Osteoblast (primary cell): ENCODE measurements at regions not wholly inside any gene's neighbourhood (a gene's known extent, or its start where the extent isn't known, plus 50 kb on each side); places are given as distances from the start of the nearest gene placed in this dataset.

ENCODE experiments used
- DNase-seq: peaks from one replicate; pipeline ENCODE4 v3.0.0; 2011; ENCODE audit warnings: low spot score, mixed read lengths; ENCODE audit not compliant: insufficient read length; ENCODE audit errors: missing footprints
- H2AFZ ChIP-seq: 2 replicates; pipeline ENCODE4 v1.6.0; 2011; ENCODE audit warnings: mild to moderate bottlenecking, low read length
- H3K27ac ChIP-seq: 2 replicates; pipeline ENCODE4 v1.5.1; 2011; ENCODE audit warnings: mild to moderate bottlenecking, low read depth, low read length, moderate library complexity
- H3K27me3 ChIP-seq: 2 replicates; pipeline ENCODE4 v1.6.0; 2012; ENCODE audit warnings: mild to moderate bottlenecking, control low read depth, inconsistent platforms, low read length, moderate library complexity; ENCODE audit not compliant: insufficient read depth
- H3K36me3 ChIP-seq: 2 replicates; pipeline ENCODE4 v1.5.1; 2011; ENCODE audit warnings: mild to moderate bottlenecking, low read length, control low read depth, moderate library complexity; ENCODE audit not compliant: insufficient read depth
- H3K4me1 ChIP-seq: 2 replicates; pipeline ENCODE4 v1.5.1; 2011; ENCODE audit warnings: mild to moderate bottlenecking, low read length, control low read depth, moderate library complexity; ENCODE audit not compliant: insufficient read depth
- H3K4me2 ChIP-seq: 2 replicates; pipeline ENCODE4 v1.6.0; 2011; ENCODE audit warnings: mild to moderate bottlenecking, low read length; ENCODE audit not compliant: insufficient read depth
- H3K4me3 ChIP-seq: fragments of 200-600 bp; sonication (generic); 3 replicates; pipeline ENCODE4 v1.5.1; 2012; ENCODE audit warnings: mild to moderate bottlenecking, low read length, inconsistent platforms; ENCODE audit not compliant: insufficient read depth
- H3K79me2 ChIP-seq: 2 replicates; pipeline ENCODE4 v1.6.0; 2012; ENCODE audit warnings: mild to moderate bottlenecking, low read length, control low read depth, inconsistent platforms; ENCODE audit not compliant: insufficient read depth
- H3K9me3 ChIP-seq: 2 replicates; pipeline ENCODE4 v1.5.1; 2011; ENCODE audit warnings: low read depth, low read length, control low read depth
- H4K20me1 ChIP-seq: 2 replicates; pipeline ENCODE4 v1.6.0; 2012; ENCODE audit warnings: mild to moderate bottlenecking, low read length, control low read depth; ENCODE audit not compliant: insufficient read depth
- TF ChIP-seq, protein P1 (sequence below): IDR thresholded peaks from 2 replicates; pipeline ENCODE4 v1.5.1; 2011; ENCODE audit warnings: mild to moderate bottlenecking, low read depth, low read length, moderate library complexity; ENCODE audit errors: extremely low read depth

DNA sequence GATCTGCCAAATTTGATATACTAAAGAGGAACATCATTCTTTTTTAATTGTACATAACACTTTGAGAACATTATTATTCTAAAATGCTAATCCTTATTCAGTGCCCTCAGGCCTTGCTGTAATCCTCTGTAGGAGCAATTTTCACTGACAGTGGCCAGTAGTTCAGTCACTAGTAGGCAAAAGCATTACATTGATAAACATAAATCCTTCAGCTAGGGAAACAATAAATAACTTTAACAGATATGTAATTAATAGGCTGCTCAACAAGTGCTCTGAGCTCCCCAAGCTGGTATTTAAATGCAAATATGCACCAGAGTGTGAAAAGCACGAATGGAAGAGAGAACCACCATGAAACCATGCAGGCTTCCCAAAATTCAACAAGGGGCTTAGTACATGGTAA is 77.7 kb upstream of the FAM47C start:
- H3K27ac ChIP-seq, result no peak overlapping the region
- no peaks in the 10 kb centered on the region for H3K27me3 ChIP-seq
- H3K4me2 ChIP-seq, result no peak overlapping the region
- H3K4me1 ChIP-seq, result no peaks in the 10 kb centered on the region
- no peaks in the 10 kb centered on the region for H4K20me1 ChIP-seq
- TF ChIP-seq, protein P1, sequence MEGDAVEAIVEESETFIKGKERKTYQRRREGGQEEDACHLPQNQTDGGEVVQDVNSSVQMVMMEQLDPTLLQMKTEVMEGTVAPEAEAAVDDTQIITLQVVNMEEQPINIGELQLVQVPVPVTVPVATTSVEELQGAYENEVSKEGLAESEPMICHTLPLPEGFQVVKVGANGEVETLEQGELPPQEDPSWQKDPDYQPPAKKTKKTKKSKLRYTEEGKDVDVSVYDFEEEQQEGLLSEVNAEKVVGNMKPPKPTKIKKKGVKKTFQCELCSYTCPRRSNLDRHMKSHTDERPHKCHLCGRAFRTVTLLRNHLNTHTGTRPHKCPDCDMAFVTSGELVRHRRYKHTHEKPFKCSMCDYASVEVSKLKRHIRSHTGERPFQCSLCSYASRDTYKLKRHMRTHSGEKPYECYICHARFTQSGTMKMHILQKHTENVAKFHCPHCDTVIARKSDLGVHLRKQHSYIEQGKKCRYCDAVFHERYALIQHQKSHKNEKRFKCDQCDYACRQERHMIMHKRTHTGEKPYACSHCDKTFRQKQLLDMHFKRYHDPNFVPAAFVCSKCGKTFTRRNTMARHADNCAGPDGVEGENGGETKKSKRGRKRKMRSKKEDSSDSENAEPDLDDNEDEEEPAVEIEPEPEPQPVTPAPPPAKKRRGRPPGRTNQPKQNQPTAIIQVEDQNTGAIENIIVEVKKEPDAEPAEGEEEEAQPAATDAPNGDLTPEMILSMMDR, result no peak
- no peak for DNase-seq
- H2AFZ ChIP-seq, result no peak overlapping the region
- H3K36me3 ChIP-seq, result no peaks in the 10 kb centered on the region
- H3K9me3 ChIP-seq, result no peaks in the 10 kb centered on the region
- no peaks in the 10 kb centered on the region for H3K79me2 ChIP-seq
- H3K4me3 ChIP-seq, result no peak overlapping the region

DNA sequence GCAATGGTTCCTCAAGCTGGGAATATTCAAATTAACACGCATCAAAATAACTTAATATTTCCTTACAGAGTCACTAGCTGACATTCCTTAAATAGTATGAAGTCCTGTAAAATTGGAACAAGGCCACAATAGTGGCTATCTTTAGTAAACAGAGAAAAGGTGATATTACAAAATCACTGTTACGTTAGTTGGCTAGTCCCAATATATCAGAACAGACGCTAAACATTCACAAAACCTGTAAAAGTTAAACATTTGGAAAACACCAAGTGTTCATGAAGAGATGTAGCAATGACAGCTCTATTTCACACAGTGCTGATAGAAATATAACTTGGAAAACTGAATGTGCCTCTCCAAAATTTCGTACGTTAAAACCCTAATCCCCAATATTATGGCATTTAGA is 61.0 kb upstream of the FAM47C start:
- no peaks in the 10 kb centered on the region for H3K36me3 ChIP-seq
- no peak overlapping the region for H2AFZ ChIP-seq
- H3K27me3 ChIP-seq, result no peaks in the 10 kb centered on the region
- TF ChIP-seq, protein P1, result no peak
- no peak overlapping the region for H3K4me3 ChIP-seq
- H3K79me2 ChIP-seq, result no peaks in the 10 kb centered on the region
- no peak overlapping the region for H3K27ac ChIP-seq
- no peaks in the 10 kb centered on the region for H3K4me1 ChIP-seq
- no peak overlapping the region for H3K4me2 ChIP-seq
- H4K20me1 ChIP-seq, result no peaks in the 10 kb centered on the region
- no peak for DNase-seq
- H3K9me3 ChIP-seq, result no peaks in the 10 kb centered on the region

DNA sequence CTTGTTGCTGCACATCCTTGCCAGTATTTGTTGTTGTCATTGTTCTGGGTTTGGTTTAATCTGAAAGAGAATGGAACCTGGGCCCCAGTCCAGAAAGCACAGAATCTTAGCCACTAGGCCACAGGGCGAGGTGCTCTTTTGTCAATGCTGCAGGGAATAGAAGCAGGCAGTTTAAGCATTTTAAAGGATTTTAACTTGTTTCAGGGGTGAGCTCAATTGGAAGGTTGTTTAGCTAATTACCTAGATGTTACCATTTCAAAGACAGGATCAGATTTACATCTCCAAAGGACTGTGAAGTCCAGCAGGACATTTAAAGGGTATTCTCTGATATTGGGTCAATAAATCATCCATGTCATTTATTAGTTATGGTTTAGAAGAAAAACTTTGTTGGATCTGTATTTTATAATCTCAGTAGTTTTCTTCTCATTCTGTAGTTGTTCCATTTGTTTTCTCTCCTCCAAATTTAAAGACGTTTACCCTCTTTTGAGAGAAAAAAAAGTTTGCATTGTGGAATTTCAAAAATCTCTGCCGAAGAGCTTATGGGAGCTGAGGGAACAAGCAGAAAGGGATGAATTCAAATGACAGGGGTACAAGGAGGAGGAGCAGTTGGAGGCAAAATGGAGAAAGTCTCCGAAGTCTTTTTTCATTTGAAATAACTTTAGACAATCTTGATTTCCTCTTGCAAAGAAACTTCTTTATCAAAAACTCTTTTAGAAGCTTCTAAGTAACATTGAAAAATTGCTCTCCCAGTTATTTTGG is 57.5 kb upstream of the FAM47C start:
- Histone ChIP-seq H3K27me3 (no peaks in the 10 kb centered on the region), H3K27ac (no peak overlapping the region), H3K9me3 (no peaks in the 10 kb centered on the region), H3K4me1 (no peaks in the 10 kb centered on the region), H3K36me3 (no peaks in the 10 kb centered on the region), H3K4me2 (no peak overlapping the region), H4K20me1 (no peaks in the 10 kb centered on the region), H3K4me3 (no peak overlapping the region), H2AFZ (no peak overlapping the region), H3K79me2 (no peaks in the 10 kb centered on the region)
- DNase-seq, result no peak
- TF ChIP-seq, protein P1, result no peak

DNA sequence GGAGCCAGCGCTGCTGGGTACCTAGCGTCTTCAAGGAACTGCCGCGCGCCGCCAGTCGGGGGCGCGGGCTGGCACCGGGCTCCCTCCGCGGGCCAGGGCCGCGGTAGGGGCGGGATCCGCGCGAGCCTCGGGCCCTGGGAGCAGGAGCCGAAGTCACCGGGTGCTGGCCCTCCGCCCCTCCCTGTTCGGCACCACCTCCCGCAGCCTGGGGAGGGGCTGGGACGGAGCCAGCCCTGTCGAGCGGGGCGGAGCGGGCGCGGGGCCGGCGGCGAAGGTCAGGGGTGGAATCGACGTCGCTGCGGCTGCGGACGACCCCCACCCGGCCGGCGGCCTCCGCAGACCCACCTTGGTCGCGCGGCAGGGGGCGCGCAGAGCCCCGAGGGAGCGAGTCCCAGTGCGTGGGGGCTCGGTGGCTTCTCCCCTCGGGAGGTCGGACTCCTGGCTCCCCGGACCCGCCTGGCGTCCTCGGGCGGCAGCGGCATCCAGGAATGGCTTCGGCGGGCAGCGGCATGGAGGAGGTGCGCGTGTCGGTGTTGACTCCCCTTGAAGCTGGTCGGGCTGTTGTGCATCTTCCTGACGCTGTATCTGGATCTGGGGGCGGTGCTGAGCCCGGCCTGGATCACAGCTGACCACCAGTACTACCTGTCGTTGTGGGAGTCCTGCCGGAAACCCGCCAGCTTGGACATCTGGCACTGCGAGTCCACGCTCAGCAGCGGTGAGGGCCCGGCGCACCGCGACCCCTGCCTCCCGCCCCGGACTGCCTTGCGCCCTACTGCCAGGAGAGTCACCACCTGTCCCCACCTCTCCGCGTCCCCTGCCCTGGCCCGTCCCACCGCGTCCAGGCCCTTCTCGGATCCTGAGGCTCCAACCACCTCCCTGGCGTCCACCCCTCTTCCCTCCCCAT is 50.5 kb upstream of the FAM47C start:
- H3K4me3 ChIP-seq, result peak overlapping the region; percentile 55
- TF ChIP-seq, protein P1, result no peak
- H3K4me1 ChIP-seq, result no peaks in the 10 kb centered on the region
- H3K79me2 ChIP-seq, result no peaks in the 10 kb centered on the region
- H3K4me2 ChIP-seq, result no peak overlapping the region
- no peak overlapping the region for H2AFZ ChIP-seq
- no peaks in the 10 kb centered on the region for H3K27me3 ChIP-seq
- no peaks in the 10 kb centered on the region for H3K9me3 ChIP-seq
- peak; percentile 87 for DNase-seq
- no peaks in the 10 kb centered on the region for H3K36me3 ChIP-seq
- no peak overlapping the region for H3K27ac ChIP-seq
- no peaks in the 10 kb centered on the region for H4K20me1 ChIP-seq
